HepG2 (cell line): ENCODE measurements at regions not wholly inside any gene's neighbourhood (a gene's known extent, or its start where the extent isn't known, plus 50 kb on each side); places are given as distances from the start of the nearest gene placed in this dataset.
"Not testable (repeated sequence)": the region's sequence is repeated elsewhere in the genome, so short reads cannot be mapped to it uniquely, and the experiment has no call there.

Source experiments
- ATAC-seq: fragments of 200-7000 bp; cut with Tn5 transposase; 3 replicates; pipeline ENCODE4 v1.9.1; 2020; ENCODE audit warnings: mild to moderate bottlenecking, moderate library complexity
- BruUV-seq: library from RNA; stranded (reverse); fragments of 400-500 nt; replicated peaks from 2 replicates; lab custom pipeline; 2021; lab: Mats Ljungman, UMichigan
- CTCF ChIA-PET: fragments of 300-600 bp; formaldehyde crosslinking; extraction: SDS; loops from one replicate; lab custom pipeline; 2021; ENCODE audit warnings: low total read pairs, inconsistent platforms, low intra/inter-chr PET ratio; lab: Yijun Ruan, JAX
- POLR2A ChIA-PET: fragments of 350-600 bp; sonication (Branson Sonifier 250); formaldehyde crosslinking; loops from one replicate; lab custom pipeline; 2020; ENCODE audit warnings: antibody characterized with exemption, inconsistent platforms; lab: Yijun Ruan, JAX
- DNase-seq: peaks from one replicate; pipeline ENCODE4 v3.0.0-alpha.2; 2015; ENCODE audit warnings: low spot score
- FAIRE-seq: peaks from 3 replicates; lab custom pipeline; 2011; peaks lifted over from hg19 to GRCh38; lab: Jason Lieb, UNC
- H2AFZ ChIP-seq: one replicate; pipeline ENCODE4 v1.6.1; 2011; ENCODE audit warnings: low read length, inconsistent platforms
- H3K27ac ChIP-seq: fragments of 300-600 bp; 3 replicates; pipeline ENCODE4 v1.8.0; 2011; ENCODE audit warnings: mixed run types, mild to moderate bottlenecking, mixed read lengths, low read length, inconsistent platforms; ENCODE audit not compliant: insufficient read depth; ENCODE audit errors: extremely low read length
- H3K27me3 ChIP-seq, 2 experiments: fragments of 200-600 bp in 1 of 2; 2 replicates in 1 of 2; 3 replicates in 1 of 2; pipeline versions ENCODE4 v1.6.0 to v1.8.0; 2011; ENCODE audit warnings: low read length in 2 of 2, mild to moderate bottlenecking in 2 of 2, moderate library complexity in 2 of 2, inconsistent platforms in 1 of 2; ENCODE audit not compliant: insufficient read depth in 2 of 2, control insufficient read depth in 1 of 2
- H3K36me3 ChIP-seq, 2 experiments: fragments of 200-600 bp in 1 of 2; replicated peaks in 1 of 2; 2 replicates in 1 of 2; 3 replicates in 1 of 2; pipeline versions ENCODE4 v1.5.1 to v1.8.0; 2011; ENCODE audit warnings: low read length in 2 of 2, inconsistent platforms in 1 of 2; ENCODE audit not compliant: insufficient read depth in 2 of 2, control insufficient read depth in 1 of 2
- H3K4me1 ChIP-seq: 2 replicates; pipeline ENCODE4 v1.5.1; 2012; ENCODE audit warnings: low read length, inconsistent platforms; ENCODE audit not compliant: insufficient read depth
- H3K4me2 ChIP-seq: 2 replicates; pipeline ENCODE4 v1.6.0; 2011; ENCODE audit warnings: low read depth, low read length, inconsistent platforms
- H3K4me3 ChIP-seq, 3 experiments: fragments of 200-600 bp in 1 of 3; sonication (generic), shearing (Covaris generic) in 1 of 3; replicated peaks in 1 of 3; 2 replicates each; pipeline ENCODE4 v1.5.1; 2011 to 2016; ENCODE audit warnings: low read length in 3 of 3, inconsistent platforms in 2 of 3, low read depth in 2 of 3, mild to moderate bottlenecking in 2 of 3, control low read depth in 1 of 3, mixed read lengths in 1 of 3; ENCODE audit not compliant: insufficient read depth in 1 of 3
- H3K79me2 ChIP-seq: one replicate; pipeline ENCODE4 v1.6.1; 2011; ENCODE audit warnings: low read length, inconsistent platforms; ENCODE audit not compliant: insufficient read depth
- H3K9ac ChIP-seq: 2 replicates; pipeline ENCODE4 v1.6.0; 2011; ENCODE audit warnings: mild to moderate bottlenecking, low read depth, low read length, inconsistent platforms; ENCODE audit not compliant: insufficient read depth
- H3K9me3 ChIP-seq: 2 replicates; pipeline ENCODE4 v1.5.1; 2012; ENCODE audit warnings: mild to moderate bottlenecking, low read length
- H4K20me1 ChIP-seq: 2 replicates; pipeline ENCODE4 v1.6.0; 2011; ENCODE audit warnings: inconsistent platforms, mild to moderate bottlenecking, low read length, moderate library complexity; ENCODE audit not compliant: insufficient read depth
- MAFF ChIP-seq: IDR thresholded peaks from 2 replicates; pipeline ENCODE4 v1.6.1; 2011; ENCODE audit warnings: low read depth, low read length, improper control_type of control experiment
- MAFK ChIP-seq, 2 experiments: IDR thresholded peaks in 1 of 2; conservative IDR thresholded peaks in 1 of 2; 2 replicates each; pipeline ENCODE4 v1.6.1; 2011; ENCODE audit warnings: improper control_type of control experiment in 2 of 2, low read length in 2 of 2
- WGBS: methylation state at CpG from one replicate; pipeline ENCODE4 v1.1.6; 2017; ENCODE audit warnings: low lambda C conversion rate; 5-methylcytosine and 5-hydroxymethylcytosine counted together
- in situ Hi-C: cut with HindIII; loops from 2 replicates; pipeline ENCODE4 v1.10.0; 2017; ENCODE audit warnings: low pct_unique_long_range_greater_than_20kb; ENCODE audit not compliant: extremely low pct_ligation_motif_present
- intact Hi-C: fragments of 100-400 bp; cut with micrococcal nuclease; formaldehyde crosslinking; loops from one replicate; pipeline ENCODE4 v1.10.0; 2022; ENCODE audit not compliant: unreplicated experiment

DNA sequence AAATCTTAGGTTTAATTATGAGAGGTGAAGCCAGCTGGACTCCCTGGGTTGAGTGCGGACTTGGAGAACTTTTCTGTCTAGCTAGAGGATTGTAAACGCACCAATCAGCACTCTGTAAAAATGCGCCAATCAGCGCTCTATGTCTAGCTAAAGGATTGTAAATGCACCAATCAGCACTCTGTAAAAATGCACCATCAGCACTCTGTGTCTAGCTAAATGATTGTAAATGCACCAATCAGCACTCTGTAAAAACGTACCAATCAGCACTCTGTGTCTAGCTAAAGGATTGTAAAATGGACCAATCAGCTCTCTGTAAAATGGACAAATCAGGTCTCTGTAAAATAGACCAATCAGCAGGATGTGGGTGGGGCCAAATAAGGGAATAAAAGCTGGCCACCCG is 345.1 kb upstream of the POT1 start:
- CTCF ChIA-PET, H3K4me1 ChIP-seq, FAIRE-seq, BruUV-seq, DNase-seq, H2AFZ ChIP-seq, ATAC-seq, H3K27ac ChIP-seq, H3K4me2 ChIP-seq, POLR2A ChIA-PET, H3K36me3 ChIP-seq, H3K79me2 ChIP-seq, in situ Hi-C loops, H3K4me3 ChIP-seq, H4K20me1 ChIP-seq, H3K27me3 ChIP-seq, H3K9ac ChIP-seq, intact Hi-C loops: not testable (repeated sequence)
- WGBS: 13% methylated on average over 6 of the region's 6 CpGs
- H3K9me3 ChIP-seq: peaks cover 45% of the 10 kb centered on the region
- TF ChIP-seq MAFK (conservative IDR thresholded peaks at IDR 0.05 in 1 of 2, IDR thresholded peaks at IDR 0.05 in 1 of 2; ENCODE audit: low read length in 2 of 2): peak; percentile 52 to 71
- TF ChIP-seq MAFF: peak; percentile 60
- TF ChIP-seq, all 625 proteins: peak for 2; not testable (repeated sequence) for 623

DNA sequence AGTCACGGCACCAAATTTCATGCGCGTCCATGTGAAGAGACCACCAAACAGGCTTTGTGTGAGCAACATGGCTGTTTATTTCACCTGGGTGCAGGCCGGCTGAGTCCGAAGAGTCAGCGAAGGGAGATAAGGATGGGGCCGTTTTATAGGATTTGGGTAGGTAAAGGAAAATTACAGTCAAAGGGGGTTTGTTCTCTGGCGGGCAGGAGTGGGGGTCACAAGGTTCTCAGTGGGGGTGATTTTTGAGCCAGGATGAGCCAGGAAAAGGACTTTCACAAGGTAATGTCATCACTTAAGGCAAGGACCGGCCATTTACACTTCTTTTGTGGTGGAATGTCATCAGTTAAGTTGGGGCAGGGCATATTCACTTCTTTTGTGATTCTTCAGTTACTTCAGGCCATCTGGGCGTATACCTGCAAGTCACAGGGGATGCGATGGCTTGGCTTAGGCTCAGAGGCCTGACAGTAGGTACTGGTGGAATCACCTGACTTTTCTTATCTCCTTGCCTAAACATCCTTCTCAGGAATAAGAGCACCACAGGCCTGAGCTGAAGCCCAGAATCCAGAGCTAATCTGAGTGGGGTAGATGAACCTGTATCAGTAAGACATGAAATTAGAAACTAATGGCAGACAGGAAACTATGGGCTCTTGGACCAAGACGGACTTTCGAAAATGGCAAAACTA is 334.7 kb upstream of the POT1 start:
- H4K20me1 ChIP-seq, H3K27ac ChIP-seq, ATAC-seq, H3K9ac ChIP-seq, H3K9me3 ChIP-seq, intact Hi-C loops, H3K27me3 ChIP-seq, H3K4me3 ChIP-seq, H2AFZ ChIP-seq, FAIRE-seq, H3K4me1 ChIP-seq, H3K4me2 ChIP-seq, H3K36me3 ChIP-seq, BruUV-seq, POLR2A ChIA-PET, DNase-seq, H3K79me2 ChIP-seq, CTCF ChIA-PET, in situ Hi-C loops: not testable (repeated sequence)
- WGBS: 44% methylated on average over 13 of the region's 13 CpGs

DNA sequence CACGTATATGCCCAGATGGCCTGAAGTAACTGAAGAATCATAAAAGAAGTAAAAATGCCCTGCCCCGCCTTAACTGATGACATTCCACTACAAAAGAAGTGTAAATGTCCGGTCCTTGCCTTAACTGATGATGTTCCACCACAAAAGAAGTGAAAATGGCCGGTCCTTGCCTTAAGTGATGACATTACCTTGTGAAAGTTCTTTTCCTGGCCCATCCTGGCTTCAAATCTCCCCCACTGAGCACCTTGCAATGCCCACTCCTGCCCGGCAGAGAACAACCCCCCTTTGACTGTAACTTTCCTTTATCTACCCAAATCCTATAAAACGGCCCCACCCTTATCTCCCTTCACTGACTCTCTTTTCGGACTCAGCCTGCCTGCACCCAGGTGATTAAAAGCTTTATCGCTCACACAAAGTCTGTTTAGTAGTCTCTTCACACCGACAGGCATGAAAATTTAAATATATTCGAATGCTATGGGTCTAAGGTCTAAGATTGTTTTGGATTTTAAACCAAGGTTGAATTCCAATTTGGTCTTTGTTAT is 329.3 kb upstream of the POT1 start:
- H3K79me2 ChIP-seq, H3K4me3 ChIP-seq, H3K27ac ChIP-seq, CTCF ChIA-PET, H4K20me1 ChIP-seq, in situ Hi-C loops, H3K4me1 ChIP-seq, H3K27me3 ChIP-seq, ATAC-seq, H3K36me3 ChIP-seq, FAIRE-seq, H3K9me3 ChIP-seq, BruUV-seq, H3K9ac ChIP-seq, intact Hi-C loops, DNase-seq, H2AFZ ChIP-seq, POLR2A ChIA-PET, H3K4me2 ChIP-seq: not testable (repeated sequence)
- WGBS: 6% methylated on average over 10 of the region's 10 CpGs
